ENCODE measurements at regions not wholly inside any gene's neighbourhood (a gene's known extent, or its start where the extent isn't known, plus 50 kb on each side); places are given as distances from the start of the nearest gene placed in this dataset.

DNA sequence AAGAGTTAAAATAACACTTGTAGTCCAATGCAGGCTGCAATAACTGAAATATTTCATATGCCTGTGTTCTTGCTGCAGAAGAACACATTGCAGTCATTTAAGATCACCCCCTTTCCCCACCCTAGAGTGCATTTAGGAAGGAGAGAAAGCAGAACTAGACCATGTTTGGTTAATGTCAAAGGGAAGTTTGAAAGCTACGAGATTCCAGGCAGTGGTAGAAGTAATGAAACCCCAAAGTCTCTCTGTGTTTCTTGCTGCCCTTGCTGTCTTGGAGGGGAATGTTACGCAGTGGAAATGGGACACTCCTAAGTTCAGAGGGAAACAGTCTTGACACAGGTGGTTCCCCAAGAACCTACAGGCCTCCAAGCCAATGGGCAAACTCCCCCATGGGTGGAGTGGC, 242.9 kb downstream of the PTEN start:
- TF ChIP-seq POLR2A (IDR thresholded peaks at IDR 0.05) (no peak), POLR2AphosphoS5 (IDR thresholded peaks at IDR 0.05) (no peak), EP300 (IDR thresholded peaks at IDR 0.05) (no peak)
- TF ChIP-seq, protein P1, sequence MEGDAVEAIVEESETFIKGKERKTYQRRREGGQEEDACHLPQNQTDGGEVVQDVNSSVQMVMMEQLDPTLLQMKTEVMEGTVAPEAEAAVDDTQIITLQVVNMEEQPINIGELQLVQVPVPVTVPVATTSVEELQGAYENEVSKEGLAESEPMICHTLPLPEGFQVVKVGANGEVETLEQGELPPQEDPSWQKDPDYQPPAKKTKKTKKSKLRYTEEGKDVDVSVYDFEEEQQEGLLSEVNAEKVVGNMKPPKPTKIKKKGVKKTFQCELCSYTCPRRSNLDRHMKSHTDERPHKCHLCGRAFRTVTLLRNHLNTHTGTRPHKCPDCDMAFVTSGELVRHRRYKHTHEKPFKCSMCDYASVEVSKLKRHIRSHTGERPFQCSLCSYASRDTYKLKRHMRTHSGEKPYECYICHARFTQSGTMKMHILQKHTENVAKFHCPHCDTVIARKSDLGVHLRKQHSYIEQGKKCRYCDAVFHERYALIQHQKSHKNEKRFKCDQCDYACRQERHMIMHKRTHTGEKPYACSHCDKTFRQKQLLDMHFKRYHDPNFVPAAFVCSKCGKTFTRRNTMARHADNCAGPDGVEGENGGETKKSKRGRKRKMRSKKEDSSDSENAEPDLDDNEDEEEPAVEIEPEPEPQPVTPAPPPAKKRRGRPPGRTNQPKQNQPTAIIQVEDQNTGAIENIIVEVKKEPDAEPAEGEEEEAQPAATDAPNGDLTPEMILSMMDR (IDR thresholded peaks at IDR 0.05), result no peak
- no peaks in the 10 kb centered on the region for H3K36me3 ChIP-seq
- no peaks in the 10 kb centered on the region for H3K27me3 ChIP-seq
- WGBS, 2 donors, result 82 to 89% methylated on average over 2 of the region's 2 CpGs
- no peaks in the 10 kb centered on the region for H3K9me3 ChIP-seq
- DNase-seq (no peak), ATAC-seq (ENCODE audit: low FRiP score in 2 of 2) (peak in 1 of 2 donors; percentile 61)
- H3K4me1 ChIP-seq, result no peaks in the 10 kb centered on the region
- no peak overlapping the region for H3K4me3 ChIP-seq
- H3K27ac ChIP-seq, result peak overlapping the region; percentile 48 to 71 (median 61)

GRCh38 chr10:88107296-88108097, 244.1 kb downstream of the PTEN start:
- Histone ChIP-seq H3K27ac (peak overlapping the region; percentile 18 to 71 (median 54)), H3K27me3 (no peaks in the 10 kb centered on the region), H3K9me3 (no peaks in the 10 kb centered on the region), H3K36me3 (no peaks in the 10 kb centered on the region), H3K4me1 (no peaks in the 10 kb centered on the region), H3K4me3 (no peak overlapping the region)
- DNase-seq (no peak), ATAC-seq (ENCODE audit: low FRiP score in 2 of 2) (no peak)
- TF ChIP-seq POLR2A (IDR thresholded peaks at IDR 0.05) (no peak), EP300 (IDR thresholded peaks at IDR 0.05) (no peak), POLR2AphosphoS5 (IDR thresholded peaks at IDR 0.05) (no peak)
- TF ChIP-seq, protein P1 (IDR thresholded peaks at IDR 0.05), result no peak
- 89 to 95% methylated on average over 4 of the region's 4 CpGs for WGBS, 2 donors

GRCh38 chr10:88108115-88108610, 244.7 kb downstream of the PTEN start:
- Histone ChIP-seq H3K9me3 (no peaks in the 10 kb centered on the region), H3K27me3 (no peaks in the 10 kb centered on the region), H3K27ac (peak overlapping the region in 3 of 4 donors; percentile 18 to 71 (median 61)), H3K4me3 (no peak overlapping the region), H3K4me1 (no peaks in the 10 kb centered on the region), H3K36me3 (no peaks in the 10 kb centered on the region)
- 59 to 68% methylated on average over 2 of the region's 2 CpGs for WGBS, 2 donors
- peak in 1 of 2 donors; percentile 42 for DNase-seq
- peak; percentile 42 to 45 for ATAC-seq (ENCODE audit: low FRiP score in 2 of 2)
- no peak for TF ChIP-seq POLR2AphosphoS5 (IDR thresholded peaks at IDR 0.05)
- no peak for TF ChIP-seq EP300 (IDR thresholded peaks at IDR 0.05)
- TF ChIP-seq, protein P1 (IDR thresholded peaks at IDR 0.05), result no peak
- TF ChIP-seq POLR2A (IDR thresholded peaks at IDR 0.05), result no peak

- ATAC-seq (ENCODE audit: low FRiP score in 2 of 2) (no peak), DNase-seq (no peak)
- no peak overlapping the region for H3K27ac ChIP-seq
- H3K36me3 ChIP-seq, result no peaks in the 10 kb centered on the region
- peaks cover 0 to 6% (median 4%) of the 10 kb centered on the region in 4 donors for H3K4me1 ChIP-seq
- TF ChIP-seq EP300 (IDR thresholded peaks at IDR 0.05), result peak in 1 of 4 donors; percentile 8
- TF ChIP-seq, protein P1 (IDR thresholded peaks at IDR 0.05), result no peak
- no peak overlapping the region for H3K4me3 ChIP-seq
- H3K9me3 ChIP-seq, result no peaks in the 10 kb centered on the region
- no peaks in the 10 kb centered on the region for H3K27me3 ChIP-seq
These were observed 246.9 kb downstream of the PTEN start for GRCh38 chr10:88110355-88110754.

GRCh38 chr10:88110822-88111221, 247.4 kb downstream of the PTEN start:
- no peak for DNase-seq
- TF ChIP-seq POLR2A (IDR thresholded peaks at IDR 0.05) (no peak), EP300 (IDR thresholded peaks at IDR 0.05) (no peak), POLR2AphosphoS5 (IDR thresholded peaks at IDR 0.05) (no peak)
- TF ChIP-seq, protein P1 (IDR thresholded peaks at IDR 0.05), result no peak
- H3K4me3 ChIP-seq, result no peak overlapping the region
- 79 to 87% methylated on average over 3 of the region's 3 CpGs for WGBS, 2 donors
- H3K4me1 ChIP-seq, result peaks cover 0 to 6% (median 4%) of the 10 kb centered on the region in 4 donors
- H3K27me3 ChIP-seq, result no peaks in the 10 kb centered on the region
- H3K9me3 ChIP-seq, result no peaks in the 10 kb centered on the region
- ATAC-seq (ENCODE audit: low FRiP score in 2 of 2), result no peak
- H3K27ac ChIP-seq, result no peak overlapping the region
- H3K36me3 ChIP-seq, result no peaks in the 10 kb centered on the region
